K562 (cell line): ENCODE measurements at regions not wholly inside any gene's neighbourhood (a gene's known extent, or its start where the extent isn't known, plus 50 kb on each side); places are given as distances from the start of the nearest gene placed in this dataset.

Experiments
- ATAC-seq: fragments of 200-7000 bp; cut with Tn5 transposase; 3 replicates; pipeline ENCODE4 v1.9.1; 2020; ENCODE audit warnings: moderate library complexity
- BruUV-seq: library from RNA; stranded (reverse); fragments of 400-500 nt; replicated peaks from 2 replicates; lab custom pipeline; 2021; lab: Mats Ljungman, UMichigan
- CTCF ChIA-PET: fragments of 300-600 bp; formaldehyde crosslinking; extraction: SDS; loops from one replicate; lab custom pipeline; 2021; ENCODE audit warnings: low intra/inter-chr PET ratio; lab: Yijun Ruan, JAX
- POLR2A ChIA-PET: fragments of 300-600, 350-650 bp; sonication (Branson Sonifier 250); formaldehyde crosslinking; extraction: SDS; loops from one replicate; lab custom pipeline; 2021; ENCODE audit warnings: antibody characterized with exemption, inconsistent platforms; lab: Yijun Ruan, JAX
- DNase-seq, 4 experiments: peaks; one replicate each; pipeline versions ENCODE4 v3.0.0 to v3.0.0-alpha.2; 2011 to 2018; ENCODE audit warnings: low spot score in 3 of 4, mixed read lengths in 3 of 4; ENCODE audit errors: extremely low read depth in 1 of 4
- FAIRE-seq: peaks from 2 replicates; lab custom pipeline; 2011; peaks lifted over from hg19 to GRCh38; lab: Jason Lieb, UNC
- H2AFZ ChIP-seq: 2 replicates; pipeline ENCODE4 v1.6.0; 2011; ENCODE audit warnings: low read depth, low read length, control low read depth, inconsistent platforms
- H3K27ac ChIP-seq: fragments of 200-600 bp; 3 replicates; pipeline ENCODE4 v1.8.0; 2011; ENCODE audit warnings: low read depth, mild to moderate bottlenecking, control low read depth, inconsistent platforms, low read length, moderate library complexity, mixed read lengths; ENCODE audit errors: extremely low read depth
- H3K27me3 ChIP-seq, 2 experiments: fragments of 300-600 bp in 1 of 2; 2 replicates in 1 of 2; 3 replicates in 1 of 2; pipeline versions ENCODE4 v1.6.0 to v1.8.0; 2011; ENCODE audit warnings: inconsistent platforms in 2 of 2, low read length in 2 of 2, mild to moderate bottlenecking in 1 of 2, mixed read lengths in 1 of 2, moderate library complexity in 1 of 2; ENCODE audit not compliant: control insufficient read depth in 2 of 2, insufficient read depth in 2 of 2
- H3K36me3 ChIP-seq: fragments of 300-600 bp; 3 replicates; pipeline ENCODE4 v1.8.0; 2011; ENCODE audit warnings: mild to moderate bottlenecking, low read length, inconsistent platforms; ENCODE audit not compliant: control insufficient read depth, insufficient read depth
- H3K4me1 ChIP-seq, 2 experiments: fragments of 200-600 bp in 1 of 2; replicated peaks in 1 of 2; 2 replicates in 1 of 2; 3 replicates in 1 of 2; pipeline versions ENCODE4 v1.5.1 to v1.8.0; 2011; ENCODE audit warnings: inconsistent platforms in 2 of 2, low read length in 2 of 2, mild to moderate bottlenecking in 1 of 2, mixed read lengths in 1 of 2, moderate library complexity in 1 of 2; ENCODE audit not compliant: control insufficient read depth in 2 of 2, insufficient read depth in 2 of 2
- H3K4me2 ChIP-seq: 2 replicates; pipeline ENCODE4 v1.6.1; 2011; ENCODE audit warnings: low read length, control low read depth, inconsistent platforms, mixed read lengths; ENCODE audit not compliant: insufficient read depth
- H3K4me3 ChIP-seq: fragments of 200-600 bp; sonication (generic), shearing (Covaris generic); 2 replicates; pipeline ENCODE4 v1.5.1; 2016; ENCODE audit warnings: control low read depth, inconsistent platforms
- H3K79me2 ChIP-seq: fragments of 200-600 bp; 3 replicates; pipeline ENCODE4 v1.8.0; 2011; ENCODE audit warnings: low read length, inconsistent platforms; ENCODE audit not compliant: control insufficient read depth, insufficient read depth
- H3K9ac ChIP-seq, 2 experiments: 2 replicates each; pipeline versions ENCODE4 v1.6.0 to v1.6.1; 2011; ENCODE audit warnings: low read depth in 2 of 2, low read length in 2 of 2, control low read depth in 1 of 2, inconsistent platforms in 1 of 2, mild to moderate bottlenecking in 1 of 2, mixed read lengths in 1 of 2; ENCODE audit not compliant: insufficient read depth in 1 of 2
- H3K9me1 ChIP-seq: one replicate; pipeline ENCODE4 v1.6.0; 2011; ENCODE audit warnings: inconsistent platforms, mild to moderate bottlenecking, low read length, moderate library complexity; ENCODE audit not compliant: control insufficient read depth, insufficient read depth
- H3K9me3 ChIP-seq: replicated peaks from 2 replicates; pipeline ENCODE4 v1.5.1; 2011; ENCODE audit warnings: low read depth, low read length, inconsistent platforms; ENCODE audit not compliant: control insufficient read depth, insufficient read depth
- H4K20me1 ChIP-seq: replicated peaks from 2 replicates; pipeline ENCODE4 v1.6.1; 2011; ENCODE audit warnings: low read length, inconsistent platforms, mixed read lengths; ENCODE audit not compliant: control insufficient read depth, insufficient read depth
- CHD2 ChIP-seq: IDR thresholded peaks from 2 replicates; pipeline ENCODE4 v1.6.1; 2011; ENCODE audit warnings: low read depth, low read length
- ESRRA ChIP-seq: fragments of 450-650 bp; IDR thresholded peaks from 2 replicates; pipeline ENCODE4 v1.6.1; 2014; ENCODE audit warnings: low read depth, mild to moderate bottlenecking, moderate library complexity, borderline replicate concordance
- EWSR1 ChIP-seq: fragments of 450-650 bp; IDR thresholded peaks from 2 replicates; pipeline ENCODE4 v1.6.1; 2018; ENCODE audit warnings: borderline replicate concordance, mild to moderate bottlenecking, low read depth, moderate library complexity; ENCODE audit not compliant: partially characterized antibody
- HMGN3 ChIP-seq: IDR thresholded peaks from 2 replicates; pipeline ENCODE4 v1.6.1; 2011; ENCODE audit warnings: borderline replicate concordance, low read depth, mild to moderate bottlenecking, mixed read lengths, low read length; ENCODE audit not compliant: insufficient read length; ENCODE audit errors: extremely low read depth
- KLF6 ChIP-seq: fragments of 250-450 bp; sonication (Bioruptor Pico); IDR thresholded peaks from 2 replicates; pipeline ENCODE4 v1.4.0; 2020; ENCODE audit warnings: mild to moderate bottlenecking, moderate library complexity, borderline replicate concordance
- L3MBTL2 ChIP-seq: fragments of 450-650 bp; IDR thresholded peaks from 2 replicates; pipeline ENCODE4 v1.6.1; 2016; ENCODE audit warnings: mild to moderate bottlenecking, moderate library complexity
- POLR2G ChIP-seq: fragments of 200-400 bp; formaldehyde crosslinking; IDR thresholded peaks from 2 replicates; pipeline ENCODE4 v1.6.1; 2017; ENCODE audit warnings: low read depth, mild to moderate bottlenecking, antibody characterized with exemption, low read length, moderate library complexity
- ZNF75A ChIP-seq: fragments of 450-650 bp; formaldehyde crosslinking; IDR thresholded peaks from 2 replicates; pipeline ENCODE4 v1.4.0; 2020; ENCODE audit warnings: mild to moderate bottlenecking
- WGBS: fragments of 100-300 bp; shearing (Covaris generic); methylation state at CpG from one replicate; pipeline ENCODE4 v1.1.6; 2016; ENCODE audit warnings: low coverage, mixed read lengths; ENCODE audit not compliant: insufficient coverage; ENCODE audit errors: missing lambda C conversion rate; 5-methylcytosine and 5-hydroxymethylcytosine counted together
- in situ Hi-C: fragments of 300-500 bp; cut with MboI; formaldehyde crosslinking; loops from 4 replicates; pipeline ENCODE4 v1.15.0; 2018; ENCODE audit warnings: inconsistent platforms, mixed read lengths
- intact Hi-C: fragments of 100-400 bp; cut with micrococcal nuclease; formaldehyde crosslinking; loops from 2 replicates; pipeline ENCODE4 v1.14.2; 2022
- TF ChIP-seq, protein P1 (sequence below): sonication (generic); formaldehyde crosslinking; IDR thresholded peaks from 2 replicates; pipeline ENCODE4 v1.8.1; 2023; ENCODE audit warnings: mild to moderate bottlenecking, missing genetic modification reagents

DNA sequence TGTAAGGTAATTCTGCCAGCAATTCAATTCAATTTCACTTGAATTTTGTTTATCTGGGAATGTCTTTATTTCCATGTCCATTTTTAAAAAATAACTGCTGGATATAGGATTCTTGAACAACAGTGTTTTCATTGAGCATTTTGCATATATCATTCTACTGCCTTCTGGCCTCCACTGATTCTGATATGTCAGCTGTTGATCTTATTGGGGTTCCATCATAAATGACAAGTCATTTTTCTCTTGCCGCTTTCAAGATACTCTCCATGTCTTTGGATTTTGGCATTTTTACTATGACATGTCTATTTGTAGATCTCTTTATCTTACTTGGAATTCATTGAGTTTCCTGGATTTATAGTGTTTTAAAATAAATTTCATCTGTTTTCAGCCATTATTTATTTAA is 180.5 kb upstream of the LMNTD1 start:
- Histone ChIP-seq H2AFZ (no peak overlapping the region), H3K4me2 (no peak overlapping the region), H3K9me1 (no peaks in the 10 kb centered on the region), H3K36me3 (no peaks in the 10 kb centered on the region), H3K79me2 (no peaks in the 10 kb centered on the region), H3K4me3 (no peak overlapping the region), H3K4me1 (no peaks in the 10 kb centered on the region; a peak in 1 of 5 replicates), H3K9ac (no peak overlapping the region), H4K20me1 (no peaks in the 10 kb centered on the region), H3K27ac (no peak overlapping the region), H3K9me3 (no peaks in the 10 kb centered on the region), H3K27me3 (no peaks in the 10 kb centered on the region)
- TF ChIP-seq ZNF75A (CRISPR knock-in tag) (no peak), EWSR1 (no peak), ESRRA (no peak), L3MBTL2 (no peak), CHD2 (no peak), KLF6 (CRISPR knock-in tag) (no peak), HMGN3 (no peak), POLR2G (no peak)
- TF ChIP-seq, protein P1, sequence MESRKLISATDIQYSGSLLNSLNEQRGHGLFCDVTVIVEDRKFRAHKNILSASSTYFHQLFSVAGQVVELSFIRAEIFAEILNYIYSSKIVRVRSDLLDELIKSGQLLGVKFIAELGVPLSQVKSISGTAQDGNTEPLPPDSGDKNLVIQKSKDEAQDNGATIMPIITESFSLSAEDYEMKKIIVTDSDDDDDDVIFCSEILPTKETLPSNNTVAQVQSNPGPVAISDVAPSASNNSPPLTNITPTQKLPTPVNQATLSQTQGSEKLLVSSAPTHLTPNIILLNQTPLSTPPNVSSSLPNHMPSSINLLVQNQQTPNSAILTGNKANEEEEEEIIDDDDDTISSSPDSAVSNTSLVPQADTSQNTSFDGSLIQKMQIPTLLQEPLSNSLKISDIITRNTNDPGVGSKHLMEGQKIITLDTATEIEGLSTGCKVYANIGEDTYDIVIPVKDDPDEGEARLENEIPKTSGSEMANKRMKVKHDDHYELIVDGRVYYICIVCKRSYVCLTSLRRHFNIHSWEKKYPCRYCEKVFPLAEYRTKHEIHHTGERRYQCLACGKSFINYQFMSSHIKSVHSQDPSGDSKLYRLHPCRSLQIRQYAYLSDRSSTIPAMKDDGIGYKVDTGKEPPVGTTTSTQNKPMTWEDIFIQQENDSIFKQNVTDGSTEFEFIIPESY (CRISPR knock-in tag), result no peak
- DNase-seq (no peak), FAIRE-seq (no peak), ATAC-seq (no peak)
- in situ Hi-C loops (no loop called here), intact Hi-C loops (no loop called here)
- POLR2A ChIA-PET, result interaction anchor here (1.0 kb wide), 1 partner anchor 23 kb away, joined by 3 read pairs; no protein-coding TSS in a partner anchor
- no TSS peak for BruUV-seq
- WGBS, result 6% methylated on average over 1 of the region's 1 CpG
- CTCF ChIA-PET, result no interaction called here
